GM23338 (cell line): ENCODE measurements at regions not wholly inside any gene's neighbourhood (a gene's known extent, or its start where the extent isn't known, plus 50 kb on each side); places are given as distances from the start of the nearest gene placed in this dataset.

ENCODE experiments used
- ATAC-seq: fragments of 200-7000 bp; cut with Tn5 transposase; 3 replicates; pipeline ENCODE4 v1.9.1; 2020
- DNase-seq: peaks from one replicate; pipeline ENCODE4 v3.0.0-alpha.2; 2015; ENCODE audit warnings: low spot score
- H2AFZ ChIP-seq: fragments of 200-600 bp; sonication (generic); 2 replicates; pipeline ENCODE4 v1.8.0; 2016; ENCODE audit warnings: antibody characterized with exemption, mild to moderate bottlenecking, moderate library complexity
- H3F3A ChIP-seq: fragments of 200-600 bp; sonication (generic); replicated peaks from 2 replicates; pipeline ENCODE4 v1.8.0; 2017; ENCODE audit warnings: antibody characterized with exemption, mixed run types, low read depth
- H3K27ac ChIP-seq: fragments of 200-600 bp; sonication (generic); 2 replicates; pipeline ENCODE4 v1.6.1; 2016; ENCODE audit warnings: low read depth
- H3K27me3 ChIP-seq: fragments of 200-600 bp; sonication (generic); 2 replicates; pipeline ENCODE4 v1.8.0; 2016; ENCODE audit warnings: mild to moderate bottlenecking, mixed run types, moderate library complexity; ENCODE audit not compliant: insufficient read depth
- H3K36me3 ChIP-seq: fragments of 200-600 bp; sonication (generic); 2 replicates; pipeline ENCODE4 v1.8.0; 2016; ENCODE audit warnings: mild to moderate bottlenecking; ENCODE audit not compliant: insufficient read depth
- H3K4me1 ChIP-seq: fragments of 200-600 bp; sonication (generic); 2 replicates; pipeline ENCODE4 v1.8.0; 2016; ENCODE audit warnings: mild to moderate bottlenecking, moderate library complexity; ENCODE audit not compliant: insufficient read depth
- H3K4me2 ChIP-seq: fragments of 200-600 bp; sonication (generic); 2 replicates; pipeline ENCODE4 v1.7.1; 2017; ENCODE audit warnings: mixed run types
- H3K4me3 ChIP-seq: fragments of 200-600 bp; sonication (generic); 2 replicates; pipeline ENCODE4 v1.6.1; 2016; ENCODE audit warnings: mixed run types
- H3K79me2 ChIP-seq: fragments of 200-600 bp; sonication (generic); replicated peaks from 2 replicates; pipeline ENCODE4 v1.8.0; 2017; ENCODE audit warnings: mild to moderate bottlenecking; ENCODE audit not compliant: insufficient read depth
- H3K9me2 ChIP-seq: fragments of 200-600 bp; sonication (generic); 2 replicates; pipeline ENCODE4 v1.8.0; 2017; ENCODE audit not compliant: insufficient read depth
- H4K20me1 ChIP-seq: fragments of 200-600 bp; sonication (generic); replicated peaks from 2 replicates; pipeline ENCODE4 v1.8.0; 2017; ENCODE audit warnings: mild to moderate bottlenecking; ENCODE audit not compliant: insufficient read depth
- H3K27ac Mint-ChIP-seq: 2 replicates; pipeline ENCODE4 v1.8.0; 2020; ENCODE audit warnings: inconsistent platforms, mild to moderate bottlenecking, moderate library complexity, mixed read lengths
- H3K27me3 Mint-ChIP-seq: 3 replicates; pipeline ENCODE4 v1.8.0; 2022; ENCODE audit warnings: low read depth, mild to moderate bottlenecking, moderate library complexity, mixed read lengths, inconsistent platforms; ENCODE audit not compliant: insufficient read depth, poor library complexity
- H3K36me3 Mint-ChIP-seq: 3 replicates; pipeline ENCODE4 v1.8.0; 2021; ENCODE audit warnings: low read depth, mild to moderate bottlenecking, inconsistent platforms, moderate library complexity, mixed read lengths
- H3K4me1 Mint-ChIP-seq: 3 replicates; pipeline ENCODE4 v1.8.0; 2020; ENCODE audit warnings: mild to moderate bottlenecking, inconsistent platforms, mixed read lengths
- H3K4me3 Mint-ChIP-seq: 3 replicates; pipeline ENCODE4 v1.8.0; 2021; ENCODE audit warnings: moderate library complexity, mild to moderate bottlenecking, inconsistent platforms, mixed read lengths
- H3K9me3 Mint-ChIP-seq: 3 replicates; pipeline ENCODE4 v1.8.0; 2020; ENCODE audit warnings: moderate library complexity, mild to moderate bottlenecking, inconsistent platforms, mixed read lengths
- CREB1 ChIP-seq: fragments of 250-450 bp; sonication (Bioruptor Pico); IDR thresholded peaks from 2 replicates; pipeline ENCODE4 v1.5.0; 2020; ENCODE audit warnings: low read depth, mild to moderate bottlenecking, moderate library complexity
- EZH2 ChIP-seq: fragments of 200-600 bp; sonication (generic); IDR thresholded peaks from one replicate; pipeline ENCODE4 v1.8.0; 2017; ENCODE audit warnings: antibody characterized with exemption, mild to moderate bottlenecking, low read depth; ENCODE audit not compliant: unreplicated experiment
- EZH2phosphoT487 ChIP-seq: fragments of 200-600 bp; sonication (generic); IDR thresholded peaks from one replicate; pipeline ENCODE4 v1.8.1; 2018; ENCODE audit warnings: antibody characterized with exemption; ENCODE audit not compliant: unreplicated experiment
- JUNB ChIP-seq: IDR thresholded peaks from one replicate; pipeline ENCODE4 v1.6.1; 2016; ENCODE audit warnings: antibody characterized with exemption; ENCODE audit not compliant: unreplicated experiment
- NANOG ChIP-seq: IDR thresholded peaks from 2 replicates; pipeline ENCODE4 v1.6.1; 2016; ENCODE audit warnings: antibody characterized with exemption, borderline replicate concordance
- POLR2AphosphoS5 ChIP-seq: IDR thresholded peaks from 2 replicates; pipeline ENCODE4 v1.6.1; 2016; ENCODE audit warnings: antibody characterized with exemption, low read depth
- STAT1 ChIP-seq: IDR thresholded peaks from one replicate; pipeline ENCODE4 v1.6.1; 2016; ENCODE audit warnings: antibody characterized with exemption; ENCODE audit not compliant: unreplicated experiment
- ZNF114 ChIP-seq: fragments of 250-450 bp; sonication (Bioruptor Pico); IDR thresholded peaks from 2 replicates; pipeline ENCODE4 v1.5.0; 2020; ENCODE audit warnings: mild to moderate bottlenecking, moderate library complexity
- ZNF331 ChIP-seq: fragments of 250-450 bp; sonication (Bioruptor Pico); IDR thresholded peaks from 2 replicates; pipeline ENCODE4 v1.5.0; 2020; ENCODE audit warnings: low read depth, mild to moderate bottlenecking, moderate library complexity
- TF ChIP-seq, protein P1 (sequence below): IDR thresholded peaks from 2 replicates; pipeline ENCODE4 v1.6.1; 2016; ENCODE audit warnings: antibody characterized with exemption
- TF ChIP-seq, protein P2 (sequence below): IDR thresholded peaks from one replicate; pipeline ENCODE4 v1.6.1; 2018; ENCODE audit warnings: antibody characterized with exemption; ENCODE audit not compliant: unreplicated experiment
- TF ChIP-seq, protein P3 (sequence below): fragments of 250-450 bp; sonication (Bioruptor Pico); IDR thresholded peaks from 2 replicates; pipeline ENCODE4 v1.5.0; 2020; ENCODE audit warnings: mild to moderate bottlenecking, moderate library complexity
- TF ChIP-seq, protein P4 (sequence below), 2 experiments: fragments of 200-600 bp in 1 of 2; sonication (generic) in 1 of 2; conservative IDR thresholded peaks; 2 replicates each; pipeline versions ENCODE4 v1.5.1 to v1.6.1; 2016 to 2017; ENCODE audit warnings: antibody characterized with exemption in 2 of 2, low read depth in 2 of 2, mild to moderate bottlenecking in 2 of 2, moderate library complexity in 1 of 2

DNA sequence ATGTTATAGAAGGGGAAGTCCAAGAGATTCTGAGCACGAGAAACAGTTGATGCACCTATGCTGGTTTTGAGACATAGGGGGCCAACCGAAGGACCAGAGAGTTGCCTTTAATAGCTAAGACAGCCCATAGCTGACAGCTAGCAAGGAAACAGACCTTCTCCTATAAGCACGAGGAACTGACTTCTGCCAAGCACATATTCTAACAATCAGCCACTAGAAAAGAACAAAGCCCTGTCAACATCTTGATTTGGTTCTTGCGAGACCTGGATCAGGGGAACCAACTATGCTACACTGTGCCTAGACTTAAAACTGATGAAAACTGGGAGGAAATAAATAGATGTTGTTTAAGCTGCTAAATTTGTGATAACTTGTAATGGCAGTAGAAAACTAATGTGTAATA lies 785.6 kb downstream of the TMTC2 start:
- DNase-seq (no peak), ATAC-seq (no peak)
- no peak overlapping the region for H3K27ac Mint-ChIP-seq
- H4K20me1 ChIP-seq = no peaks in the 10 kb centered on the region
- H3K27me3 ChIP-seq = no peaks in the 10 kb centered on the region
- H3K4me1 ChIP-seq = peaks cover 4% of the 10 kb centered on the region; the same call in 1 of the 2 replicates
- no peaks in the 10 kb centered on the region for H3K27me3 Mint-ChIP-seq
- H3K4me3 ChIP-seq = no peak overlapping the region
- H3K79me2 ChIP-seq = no peaks in the 10 kb centered on the region
- no peaks in the 10 kb centered on the region for H3K9me2 ChIP-seq
- TF ChIP-seq ZNF114 (CRISPR knock-in tag) (no peak), STAT1 (no peak), JUNB (no peak), EZH2 (no peak), POLR2AphosphoS5 (no peak), EZH2phosphoT487 (no peak), ZNF331 (CRISPR knock-in tag) (no peak), NANOG (no peak), CREB1 (CRISPR knock-in tag) (no peak)
- TF ChIP-seq, protein P1, sequence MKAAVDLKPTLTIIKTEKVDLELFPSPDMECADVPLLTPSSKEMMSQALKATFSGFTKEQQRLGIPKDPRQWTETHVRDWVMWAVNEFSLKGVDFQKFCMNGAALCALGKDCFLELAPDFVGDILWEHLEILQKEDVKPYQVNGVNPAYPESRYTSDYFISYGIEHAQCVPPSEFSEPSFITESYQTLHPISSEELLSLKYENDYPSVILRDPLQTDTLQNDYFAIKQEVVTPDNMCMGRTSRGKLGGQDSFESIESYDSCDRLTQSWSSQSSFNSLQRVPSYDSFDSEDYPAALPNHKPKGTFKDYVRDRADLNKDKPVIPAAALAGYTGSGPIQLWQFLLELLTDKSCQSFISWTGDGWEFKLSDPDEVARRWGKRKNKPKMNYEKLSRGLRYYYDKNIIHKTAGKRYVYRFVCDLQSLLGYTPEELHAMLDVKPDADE = no peak
- TF ChIP-seq, protein P2, sequence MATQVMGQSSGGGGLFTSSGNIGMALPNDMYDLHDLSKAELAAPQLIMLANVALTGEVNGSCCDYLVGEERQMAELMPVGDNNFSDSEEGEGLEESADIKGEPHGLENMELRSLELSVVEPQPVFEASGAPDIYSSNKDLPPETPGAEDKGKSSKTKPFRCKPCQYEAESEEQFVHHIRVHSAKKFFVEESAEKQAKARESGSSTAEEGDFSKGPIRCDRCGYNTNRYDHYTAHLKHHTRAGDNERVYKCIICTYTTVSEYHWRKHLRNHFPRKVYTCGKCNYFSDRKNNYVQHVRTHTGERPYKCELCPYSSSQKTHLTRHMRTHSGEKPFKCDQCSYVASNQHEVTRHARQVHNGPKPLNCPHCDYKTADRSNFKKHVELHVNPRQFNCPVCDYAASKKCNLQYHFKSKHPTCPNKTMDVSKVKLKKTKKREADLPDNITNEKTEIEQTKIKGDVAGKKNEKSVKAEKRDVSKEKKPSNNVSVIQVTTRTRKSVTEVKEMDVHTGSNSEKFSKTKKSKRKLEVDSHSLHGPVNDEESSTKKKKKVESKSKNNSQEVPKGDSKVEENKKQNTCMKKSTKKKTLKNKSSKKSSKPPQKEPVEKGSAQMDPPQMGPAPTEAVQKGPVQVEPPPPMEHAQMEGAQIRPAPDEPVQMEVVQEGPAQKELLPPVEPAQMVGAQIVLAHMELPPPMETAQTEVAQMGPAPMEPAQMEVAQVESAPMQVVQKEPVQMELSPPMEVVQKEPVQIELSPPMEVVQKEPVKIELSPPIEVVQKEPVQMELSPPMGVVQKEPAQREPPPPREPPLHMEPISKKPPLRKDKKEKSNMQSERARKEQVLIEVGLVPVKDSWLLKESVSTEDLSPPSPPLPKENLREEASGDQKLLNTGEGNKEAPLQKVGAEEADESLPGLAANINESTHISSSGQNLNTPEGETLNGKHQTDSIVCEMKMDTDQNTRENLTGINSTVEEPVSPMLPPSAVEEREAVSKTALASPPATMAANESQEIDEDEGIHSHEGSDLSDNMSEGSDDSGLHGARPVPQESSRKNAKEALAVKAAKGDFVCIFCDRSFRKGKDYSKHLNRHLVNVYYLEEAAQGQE = no peak
- TF ChIP-seq, protein P3, sequence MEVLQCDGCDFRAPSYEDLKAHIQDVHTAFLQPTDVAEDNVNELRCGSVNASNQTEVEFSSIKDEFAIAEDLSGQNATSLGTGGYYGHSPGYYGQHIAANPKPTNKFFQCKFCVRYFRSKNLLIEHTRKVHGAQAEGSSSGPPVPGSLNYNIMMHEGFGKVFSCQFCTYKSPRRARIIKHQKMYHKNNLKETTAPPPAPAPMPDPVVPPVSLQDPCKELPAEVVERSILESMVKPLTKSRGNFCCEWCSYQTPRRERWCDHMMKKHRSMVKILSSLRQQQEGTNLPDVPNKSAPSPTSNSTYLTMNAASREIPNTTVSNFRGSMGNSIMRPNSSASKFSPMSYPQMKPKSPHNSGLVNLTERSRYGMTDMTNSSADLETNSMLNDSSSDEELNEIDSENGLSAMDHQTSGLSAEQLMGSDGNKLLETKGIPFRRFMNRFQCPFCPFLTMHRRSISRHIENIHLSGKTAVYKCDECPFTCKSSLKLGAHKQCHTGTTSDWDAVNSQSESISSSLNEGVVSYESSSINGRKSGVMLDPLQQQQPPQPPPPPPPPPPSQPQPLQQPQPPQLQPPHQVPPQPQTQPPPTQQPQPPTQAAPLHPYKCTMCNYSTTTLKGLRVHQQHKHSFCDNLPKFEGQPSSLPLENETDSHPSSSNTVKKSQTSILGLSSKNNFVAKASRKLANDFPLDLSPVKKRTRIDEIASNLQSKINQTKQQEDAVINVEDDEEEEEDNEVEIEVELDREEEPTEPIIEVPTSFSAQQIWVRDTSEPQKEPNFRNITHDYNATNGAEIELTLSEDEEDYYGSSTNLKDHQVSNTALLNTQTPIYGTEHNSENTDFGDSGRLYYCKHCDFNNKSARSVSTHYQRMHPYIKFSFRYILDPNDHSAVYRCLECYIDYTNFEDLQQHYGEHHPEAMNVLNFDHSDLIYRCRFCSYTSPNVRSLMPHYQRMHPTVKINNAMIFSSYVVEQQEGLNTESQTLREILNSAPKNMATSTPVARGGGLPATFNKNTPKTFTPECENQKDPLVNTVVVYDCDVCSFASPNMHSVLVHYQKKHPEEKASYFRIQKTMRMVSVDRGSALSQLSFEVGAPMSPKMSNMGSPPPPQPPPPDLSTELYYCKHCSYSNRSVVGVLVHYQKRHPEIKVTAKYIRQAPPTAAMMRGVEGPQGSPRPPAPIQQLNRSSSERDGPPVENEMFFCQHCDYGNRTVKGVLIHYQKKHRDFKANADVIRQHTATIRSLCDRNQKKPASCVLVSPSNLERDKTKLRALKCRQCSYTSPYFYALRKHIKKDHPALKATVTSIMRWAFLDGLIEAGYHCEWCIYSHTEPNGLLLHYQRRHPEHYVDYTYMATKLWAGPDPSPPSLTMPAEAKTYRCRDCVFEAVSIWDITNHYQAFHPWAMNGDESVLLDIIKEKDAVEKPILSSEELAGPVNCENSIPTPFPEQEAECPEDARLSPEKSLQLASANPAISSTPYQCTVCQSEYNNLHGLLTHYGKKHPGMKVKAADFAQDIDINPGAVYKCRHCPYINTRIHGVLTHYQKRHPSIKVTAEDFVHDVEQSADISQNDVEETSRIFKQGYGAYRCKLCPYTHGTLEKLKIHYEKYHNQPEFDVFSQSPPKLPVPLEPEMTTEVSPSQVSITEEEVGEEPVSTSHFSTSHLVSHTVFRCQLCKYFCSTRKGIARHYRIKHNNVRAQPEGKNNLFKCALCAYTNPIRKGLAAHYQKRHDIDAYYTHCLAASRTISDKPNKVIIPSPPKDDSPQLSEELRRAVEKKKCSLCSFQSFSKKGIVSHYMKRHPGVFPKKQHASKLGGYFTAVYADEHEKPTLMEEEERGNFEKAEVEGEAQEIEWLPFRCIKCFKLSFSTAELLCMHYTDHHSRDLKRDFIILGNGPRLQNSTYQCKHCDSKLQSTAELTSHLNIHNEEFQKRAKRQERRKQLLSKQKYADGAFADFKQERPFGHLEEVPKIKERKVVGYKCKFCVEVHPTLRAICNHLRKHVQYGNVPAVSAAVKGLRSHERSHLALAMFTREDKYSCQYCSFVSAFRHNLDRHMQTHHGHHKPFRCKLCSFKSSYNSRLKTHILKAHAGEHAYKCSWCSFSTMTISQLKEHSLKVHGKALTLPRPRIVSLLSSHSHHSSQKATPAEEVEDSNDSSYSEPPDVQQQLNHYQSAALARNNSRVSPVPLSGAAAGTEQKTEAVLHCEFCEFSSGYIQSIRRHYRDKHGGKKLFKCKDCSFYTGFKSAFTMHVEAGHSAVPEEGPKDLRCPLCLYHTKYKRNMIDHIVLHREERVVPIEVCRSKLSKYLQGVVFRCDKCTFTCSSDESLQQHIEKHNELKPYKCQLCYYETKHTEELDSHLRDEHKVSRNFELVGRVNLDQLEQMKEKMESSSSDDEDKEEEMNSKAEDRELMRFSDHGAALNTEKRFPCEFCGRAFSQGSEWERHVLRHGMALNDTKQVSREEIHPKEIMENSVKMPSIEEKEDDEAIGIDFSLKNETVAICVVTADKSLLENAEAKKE = no peak
- TF ChIP-seq, protein P4, sequence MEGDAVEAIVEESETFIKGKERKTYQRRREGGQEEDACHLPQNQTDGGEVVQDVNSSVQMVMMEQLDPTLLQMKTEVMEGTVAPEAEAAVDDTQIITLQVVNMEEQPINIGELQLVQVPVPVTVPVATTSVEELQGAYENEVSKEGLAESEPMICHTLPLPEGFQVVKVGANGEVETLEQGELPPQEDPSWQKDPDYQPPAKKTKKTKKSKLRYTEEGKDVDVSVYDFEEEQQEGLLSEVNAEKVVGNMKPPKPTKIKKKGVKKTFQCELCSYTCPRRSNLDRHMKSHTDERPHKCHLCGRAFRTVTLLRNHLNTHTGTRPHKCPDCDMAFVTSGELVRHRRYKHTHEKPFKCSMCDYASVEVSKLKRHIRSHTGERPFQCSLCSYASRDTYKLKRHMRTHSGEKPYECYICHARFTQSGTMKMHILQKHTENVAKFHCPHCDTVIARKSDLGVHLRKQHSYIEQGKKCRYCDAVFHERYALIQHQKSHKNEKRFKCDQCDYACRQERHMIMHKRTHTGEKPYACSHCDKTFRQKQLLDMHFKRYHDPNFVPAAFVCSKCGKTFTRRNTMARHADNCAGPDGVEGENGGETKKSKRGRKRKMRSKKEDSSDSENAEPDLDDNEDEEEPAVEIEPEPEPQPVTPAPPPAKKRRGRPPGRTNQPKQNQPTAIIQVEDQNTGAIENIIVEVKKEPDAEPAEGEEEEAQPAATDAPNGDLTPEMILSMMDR (conservative IDR thresholded peaks at IDR 0.05; ENCODE audit: low read depth in 2 of 2) = no peak
- H3K4me1 Mint-ChIP-seq = peaks cover 21% of the 10 kb centered on the region
- H3F3A ChIP-seq = no peaks in the 10 kb centered on the region
- no peak overlapping the region for H2AFZ ChIP-seq
- no peaks in the 10 kb centered on the region for H3K9me3 Mint-ChIP-seq
- no peaks in the 10 kb centered on the region for H3K36me3 Mint-ChIP-seq
- H3K4me2 ChIP-seq = no peak overlapping the region
- H3K4me3 Mint-ChIP-seq = no peak overlapping the region
- H3K27ac ChIP-seq = no peak overlapping the region
- no peaks in the 10 kb centered on the region for H3K36me3 ChIP-seq
